H9 (cell line): ENCODE measurements at regions not wholly inside any gene's neighbourhood (a gene's known extent, or its start where the extent isn't known, plus 50 kb on each side); places are given as distances from the start of the nearest gene placed in this dataset.

Source experiments
- DNase-seq: peaks from one replicate; pipeline ENCODE4 v3.0.0-alpha.2; 2017
- H2AFZ ChIP-seq: one replicate; pipeline ENCODE4 v1.6.1; 2013; ENCODE audit warnings: mild to moderate bottlenecking, low read length, control low read depth, moderate library complexity
- H2AK5ac ChIP-seq: 2 replicates; pipeline ENCODE4 v1.6.1; 2013; ENCODE audit warnings: low read length, control low read depth, mixed read lengths; ENCODE audit not compliant: insufficient read length
- H2BK120ac ChIP-seq: one replicate; pipeline ENCODE4 v1.6.1; 2013; ENCODE audit warnings: low read depth, mild to moderate bottlenecking, low read length, control low read depth, inconsistent platforms; ENCODE audit not compliant: poor library complexity, severe bottlenecking
- H2BK12ac ChIP-seq: 2 replicates; pipeline ENCODE4 v1.6.1; 2013; ENCODE audit warnings: low read length, control low read depth, mixed read lengths, low read depth; ENCODE audit not compliant: insufficient read length
- H2BK15ac ChIP-seq: 2 replicates; pipeline ENCODE4 v1.6.1; 2013; ENCODE audit warnings: low read depth, low read length, control low read depth
- H2BK20ac ChIP-seq: one replicate; pipeline ENCODE4 v1.6.1; 2013; ENCODE audit warnings: low read depth, mild to moderate bottlenecking, low read length, control low read depth, inconsistent platforms; ENCODE audit not compliant: poor library complexity, severe bottlenecking
- H2BK5ac ChIP-seq: 2 replicates; pipeline ENCODE4 v1.6.1; 2013; ENCODE audit warnings: low read length, control low read depth, mixed read lengths; ENCODE audit not compliant: insufficient read length
- H3K14ac ChIP-seq: 2 replicates; pipeline ENCODE4 v1.6.1; 2013; ENCODE audit warnings: low read length, control low read depth; ENCODE audit not compliant: insufficient read depth
- H3K18ac ChIP-seq: 2 replicates; pipeline ENCODE4 v1.6.1; 2013; ENCODE audit warnings: low read depth, mild to moderate bottlenecking, mixed read lengths, low read length, control low read depth; ENCODE audit not compliant: insufficient read length
- H3K23ac ChIP-seq: 2 replicates; pipeline ENCODE4 v1.6.1; 2013; ENCODE audit warnings: low read length, control low read depth, mixed read lengths, low read depth; ENCODE audit not compliant: insufficient read length
- H3K23me2 ChIP-seq: 2 replicates; pipeline ENCODE4 v1.6.1; 2013; ENCODE audit warnings: low read depth, mild to moderate bottlenecking, mixed read lengths, low read length, control low read depth; ENCODE audit not compliant: insufficient read length, poor library complexity, severe bottlenecking
- H3K27ac ChIP-seq: 2 replicates; pipeline ENCODE4 v1.5.1; 2013; ENCODE audit warnings: low read length, control low read depth, mixed read lengths, low read depth; ENCODE audit not compliant: insufficient read length
- H3K27me3 ChIP-seq: 2 replicates; pipeline ENCODE4 v1.6.1; 2013; ENCODE audit warnings: low read length, control low read depth, inconsistent platforms; ENCODE audit not compliant: insufficient read depth
- H3K4ac ChIP-seq: 2 replicates; pipeline ENCODE4 v1.6.1; 2013; ENCODE audit warnings: low read depth, mild to moderate bottlenecking, control low read depth, inconsistent platforms, low read length, moderate library complexity
- H3K4me1 ChIP-seq: 2 replicates; pipeline ENCODE4 v1.6.1; 2013; ENCODE audit warnings: low read length, control low read depth, inconsistent platforms; ENCODE audit not compliant: insufficient read depth
- H3K4me2 ChIP-seq: 2 replicates; pipeline ENCODE4 v1.6.1; 2013; ENCODE audit warnings: low read length, control low read depth, mixed read lengths; ENCODE audit not compliant: insufficient read length, insufficient read depth
- H3K56ac ChIP-seq: 2 replicates; pipeline ENCODE4 v1.6.1; 2013; ENCODE audit warnings: low read depth, mild to moderate bottlenecking, mixed read lengths, low read length, control low read depth; ENCODE audit not compliant: insufficient read length
- H3K79me1 ChIP-seq: 2 replicates; pipeline ENCODE4 v1.6.1; 2013; ENCODE audit warnings: low read depth, mild to moderate bottlenecking, moderate library complexity, low read length, control low read depth, inconsistent platforms; ENCODE audit not compliant: insufficient read depth, poor library complexity, severe bottlenecking
- H3K79me2 ChIP-seq: 2 replicates; pipeline ENCODE4 v1.6.1; 2013; ENCODE audit warnings: low read length, control low read depth, inconsistent platforms; ENCODE audit not compliant: insufficient read depth
- H3K9ac ChIP-seq: 2 replicates; pipeline ENCODE4 v1.6.1; 2013; ENCODE audit warnings: low read length, control low read depth, mixed read lengths; ENCODE audit not compliant: insufficient read length; ENCODE audit errors: extremely low read depth
- H3K9me3 ChIP-seq: one replicate; pipeline ENCODE4 v1.6.1; 2013; ENCODE audit warnings: low read depth, low read length, inconsistent platforms; ENCODE audit not compliant: control insufficient read depth
- H3T11ph ChIP-seq: one replicate; pipeline ENCODE4 v1.6.1; 2013; ENCODE audit warnings: mild to moderate bottlenecking, low read length, control low read depth, inconsistent platforms
- H4K20me1 ChIP-seq: one replicate; pipeline ENCODE4 v1.6.1; 2013; ENCODE audit not compliant: control insufficient read depth, insufficient read length, insufficient read depth
- H4K5ac ChIP-seq: 2 replicates; pipeline ENCODE4 v1.6.1; 2013; ENCODE audit warnings: low read depth, mild to moderate bottlenecking, mixed read lengths, low read length, control low read depth; ENCODE audit not compliant: insufficient read length
- H4K8ac ChIP-seq: replicated peaks from 2 replicates; pipeline ENCODE4 v1.6.1; 2013; ENCODE audit warnings: low read length, control low read depth, mixed read lengths, low read depth; ENCODE audit not compliant: insufficient read length
- H4K91ac ChIP-seq: 2 replicates; pipeline ENCODE4 v1.6.1; 2013; ENCODE audit warnings: low read depth, mild to moderate bottlenecking, moderate library complexity, mixed read lengths, low read length, control low read depth; ENCODE audit not compliant: insufficient read length
- H3K27ac Mint-ChIP-seq, 3 experiments: 2 replicates in 2 of 3; 3 replicates in 1 of 3; pipeline ENCODE4 v1.8.0; 2020 to 2021; ENCODE audit warnings: mixed read lengths in 3 of 3, mild to moderate bottlenecking in 1 of 3, moderate library complexity in 1 of 3
- H3K27me3 Mint-ChIP-seq: 2 replicates; pipeline ENCODE4 v1.8.0; 2021; ENCODE audit warnings: low read depth, mild to moderate bottlenecking, moderate library complexity, mixed read lengths
- H3K36me3 Mint-ChIP-seq, 3 experiments: 2 replicates in 2 of 3; 3 replicates in 1 of 3; pipeline ENCODE4 v1.8.0; 2020 to 2021; ENCODE audit warnings: low read depth in 3 of 3, mixed read lengths in 3 of 3; ENCODE audit not compliant: insufficient read depth in 1 of 3
- H3K4me1 Mint-ChIP-seq, 2 experiments: 2 replicates each; pipeline ENCODE4 v1.8.0; 2020; ENCODE audit warnings: mixed read lengths in 2 of 2
- H3K4me3 Mint-ChIP-seq, 2 experiments: 2 replicates in 1 of 2; 3 replicates in 1 of 2; pipeline ENCODE4 v1.8.0; 2020 to 2021; ENCODE audit warnings: mild to moderate bottlenecking in 2 of 2, mixed read lengths in 2 of 2, moderate library complexity in 1 of 2
- H3K9me3 Mint-ChIP-seq, 2 experiments: 2 replicates in 1 of 2; 3 replicates in 1 of 2; pipeline ENCODE4 v1.8.0; 2020; ENCODE audit warnings: mild to moderate bottlenecking in 2 of 2, mixed read lengths in 2 of 2, moderate library complexity in 1 of 2
- WGBS: extraction: QIAGEN DNeasy Blood & Tissue Kit; methylation state at CpG from one replicate; pipeline ENCODE4 v1.1.7; 2013; ENCODE audit warnings: missing lambda C conversion rate, low lambda C conversion rate, mixed read lengths; ENCODE audit not compliant: insufficient read length; ENCODE audit errors: extremely low coverage; 5-methylcytosine and 5-hydroxymethylcytosine counted together
- TF ChIP-seq, protein P1 (sequence below): fragments of 200-600 bp; sonication (generic); conservative IDR thresholded peaks from 3 replicates; pipeline ENCODE4 v1.8.0; 2021; ENCODE audit warnings: antibody characterized with exemption, mild to moderate bottlenecking

DNA sequence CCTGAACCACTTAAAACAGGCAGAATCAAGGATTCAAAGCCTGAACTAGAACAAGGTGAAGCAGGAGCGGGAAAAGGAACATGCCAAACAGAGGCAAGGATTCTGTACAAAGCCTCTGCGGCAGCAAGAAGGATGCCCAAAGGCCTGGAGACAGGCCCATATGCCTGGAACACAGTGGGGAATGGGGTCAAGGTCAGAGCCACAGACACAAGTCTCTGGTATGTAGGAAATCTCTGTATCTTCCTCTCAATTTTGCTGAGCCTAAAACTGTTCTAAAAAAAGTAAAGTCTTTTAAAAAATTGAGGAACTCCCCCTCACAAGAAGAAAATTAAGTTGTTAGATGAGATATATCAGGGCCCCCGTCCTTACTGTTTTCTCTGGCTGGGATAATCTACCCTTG lies 175.9 kb upstream of the GHITM start:
- Histone ChIP-seq H3K27me3 (no peaks in the 10 kb centered on the region), H3K4me1 (0 out of 2 replicates have a peak, but pooled peaks cover 2% of the 10 kb centered on the region), H3K79me1 (no peaks in the 10 kb centered on the region), H3K27ac (no peak overlapping the region), H2BK120ac (no peak overlapping the region), H3K18ac (no peak overlapping the region), H3K23ac (no peak overlapping the region), H3K14ac (no peak overlapping the region), H3K4me2 (no peak overlapping the region), H3K9me3 (no peaks in the 10 kb centered on the region), H4K8ac (no peak overlapping the region), H3K9ac (no peak overlapping the region), H2BK15ac (no peak overlapping the region), H3T11ph (no peak overlapping the region), H2AFZ (no peak overlapping the region), H4K91ac (no peak overlapping the region), H4K20me1 (no peaks in the 10 kb centered on the region), H3K56ac (no peak overlapping the region), H2BK12ac (no peak overlapping the region), H3K4ac (no peak overlapping the region), H3K79me2 (no peaks in the 10 kb centered on the region), H2BK5ac (no peak overlapping the region), H2AK5ac (no peak overlapping the region), H4K5ac (no peak overlapping the region), H3K23me2 (no peaks in the 10 kb centered on the region), H2BK20ac (no peak overlapping the region)
- DNase-seq, result no peak
- Mint-ChIP-seq H3K9me3 (no peaks in the 10 kb centered on the region; a peak in 1 of 5 replicates), H3K4me3 (no peak overlapping the region), H3K4me1 (peaks cover 8 to 9% of the 10 kb centered on the region in 2 experiments), H3K27me3 (peaks cover 39% of the 10 kb centered on the region), H3K36me3 (no peaks in the 10 kb centered on the region), H3K27ac (no peak overlapping the region)
- TF ChIP-seq, protein P1, sequence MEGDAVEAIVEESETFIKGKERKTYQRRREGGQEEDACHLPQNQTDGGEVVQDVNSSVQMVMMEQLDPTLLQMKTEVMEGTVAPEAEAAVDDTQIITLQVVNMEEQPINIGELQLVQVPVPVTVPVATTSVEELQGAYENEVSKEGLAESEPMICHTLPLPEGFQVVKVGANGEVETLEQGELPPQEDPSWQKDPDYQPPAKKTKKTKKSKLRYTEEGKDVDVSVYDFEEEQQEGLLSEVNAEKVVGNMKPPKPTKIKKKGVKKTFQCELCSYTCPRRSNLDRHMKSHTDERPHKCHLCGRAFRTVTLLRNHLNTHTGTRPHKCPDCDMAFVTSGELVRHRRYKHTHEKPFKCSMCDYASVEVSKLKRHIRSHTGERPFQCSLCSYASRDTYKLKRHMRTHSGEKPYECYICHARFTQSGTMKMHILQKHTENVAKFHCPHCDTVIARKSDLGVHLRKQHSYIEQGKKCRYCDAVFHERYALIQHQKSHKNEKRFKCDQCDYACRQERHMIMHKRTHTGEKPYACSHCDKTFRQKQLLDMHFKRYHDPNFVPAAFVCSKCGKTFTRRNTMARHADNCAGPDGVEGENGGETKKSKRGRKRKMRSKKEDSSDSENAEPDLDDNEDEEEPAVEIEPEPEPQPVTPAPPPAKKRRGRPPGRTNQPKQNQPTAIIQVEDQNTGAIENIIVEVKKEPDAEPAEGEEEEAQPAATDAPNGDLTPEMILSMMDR, result no peak
- WGBS, result no CpG with 5 or more reads among the region's 3 CpGs
